Stromal cell of bone marrow (primary cell): ENCODE measurements at regions not wholly inside any gene's neighbourhood (a gene's known extent, or its start where the extent isn't known, plus 50 kb on each side); places are given as distances from the start of the nearest gene placed in this dataset.
A peak's percentile ranks its signal among the peaks of the same experiment; 100 is the strongest.

ENCODE experiments used
- DNase-seq: peaks from one replicate; pipeline ENCODE4 v3.0.0-alpha.2; 2012; ENCODE audit warnings: low read depth

DNA sequence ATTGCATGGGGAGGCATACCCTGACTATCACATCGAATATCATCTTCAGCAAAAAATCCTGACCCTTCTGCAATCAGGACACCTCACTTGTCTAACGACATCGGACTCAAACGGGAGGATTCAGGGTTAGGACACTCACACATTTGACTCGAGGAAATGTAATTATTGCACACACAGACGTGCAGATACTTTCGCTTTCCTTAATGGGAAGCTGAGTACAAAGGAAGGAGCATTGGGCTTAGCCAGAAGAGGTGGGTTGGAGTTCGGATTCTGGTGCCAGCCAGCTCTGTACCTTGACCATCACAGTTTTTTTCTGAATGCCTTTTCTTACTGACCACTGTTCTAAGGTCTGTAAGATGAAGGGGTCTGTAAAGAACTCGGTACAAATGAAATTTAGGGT is 260.4 kb downstream of the GALC start:
- DNase-seq, result no peak

- no peak for DNase-seq
These were observed 267.7 kb downstream of the GALC start for GRCh38 chr14:87725318-87725717.

DNA sequence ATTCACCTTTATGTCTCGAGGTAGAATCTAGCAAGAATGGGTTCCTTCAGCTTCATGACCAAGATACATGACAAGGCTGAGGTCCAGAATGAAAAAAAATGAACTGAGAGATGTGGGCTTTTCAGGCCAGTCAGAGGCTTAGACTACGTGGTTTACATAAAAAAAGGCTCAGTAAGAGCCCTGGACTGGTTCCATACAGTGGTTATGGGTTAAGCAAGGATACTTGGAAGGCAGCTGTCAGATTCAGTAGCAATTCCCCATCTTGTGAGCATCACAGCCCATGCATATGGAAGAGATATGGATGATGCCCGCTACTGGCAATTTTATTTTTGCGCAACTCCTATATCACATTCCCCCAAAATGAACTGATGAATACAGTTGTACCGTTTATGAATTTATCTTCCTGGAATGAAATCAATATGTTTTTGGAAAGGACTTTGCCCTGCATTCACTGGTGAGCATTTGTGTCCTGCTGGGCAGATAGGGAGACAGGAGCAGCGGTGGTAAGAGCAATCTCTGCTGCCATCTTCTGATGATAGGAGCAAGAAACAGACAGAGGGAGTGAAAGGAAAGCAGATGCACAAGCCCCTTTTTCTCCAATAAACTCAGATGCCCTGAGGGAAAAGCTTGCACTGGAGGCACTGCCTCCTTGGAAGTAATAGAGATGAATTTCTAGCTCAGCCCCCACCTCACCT is 280.4 kb downstream of the GALC start:
- peak; percentile 75 for DNase-seq

- peak; percentile 92 for DNase-seq
These were observed 287.5 kb downstream of the GALC start for GRCh38 chr14:87705439-87705896.

GRCh38 chr14:87698481-87698880 is 294.5 kb downstream of the GALC start:
- DNase-seq, result no peak

GRCh38 chr14:87696485-87696884 is 296.5 kb downstream of the GALC start:
- DNase-seq, result no peak

- DNase-seq, result no peak
These were observed 301.7 kb downstream of the GALC start for GRCh38 chr14:87691042-87691881.

DNA sequence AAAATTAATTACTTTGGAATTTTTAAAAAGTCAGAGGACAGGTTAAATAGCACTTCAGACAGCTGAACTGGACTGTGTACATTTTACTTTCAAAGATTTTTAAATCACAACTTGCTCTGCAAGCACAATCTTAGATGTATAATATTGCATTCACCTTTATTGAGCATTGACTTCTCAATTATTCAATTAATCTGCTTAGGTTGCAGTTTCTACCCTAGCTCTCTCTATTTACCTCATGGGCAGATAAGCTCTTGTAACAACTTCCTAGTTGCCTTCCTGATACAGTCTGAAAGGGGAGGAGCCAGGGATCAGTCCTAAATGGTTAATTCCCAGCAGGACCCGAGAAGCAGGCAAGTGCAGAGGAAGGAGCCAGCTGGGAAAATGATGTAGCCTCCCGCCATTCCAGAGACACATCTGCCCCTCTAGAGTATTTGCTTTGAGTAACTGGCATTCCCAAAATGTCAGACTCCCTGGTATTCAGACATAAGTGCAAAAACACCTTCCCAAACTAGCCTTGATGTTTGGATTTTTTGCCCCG is 302.8 kb downstream of the GALC start:
- no peak for DNase-seq

GRCh38 chr14:87688524-87688923 is 304.5 kb downstream of the GALC start:
- no peak for DNase-seq

DNA sequence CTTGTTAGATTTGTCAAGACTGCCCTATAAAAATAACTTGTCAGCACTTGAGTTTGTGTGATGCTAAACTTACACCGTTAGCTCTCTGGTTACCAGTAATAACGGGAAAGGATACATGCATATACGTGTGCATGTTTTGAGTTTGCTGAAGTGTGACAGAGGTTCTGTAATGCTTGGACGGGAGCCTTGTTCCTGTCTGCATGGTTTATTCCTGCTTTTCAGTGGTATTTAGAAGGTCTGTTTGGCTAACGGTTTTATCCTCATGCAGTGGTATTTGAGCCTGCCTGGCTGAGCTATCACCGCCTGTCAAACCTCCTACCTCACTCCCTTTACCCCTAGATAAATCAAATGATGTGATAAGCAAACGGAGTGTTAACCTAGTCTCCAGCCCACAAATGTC is 305.6 kb downstream of the GALC start:
- no peak for DNase-seq

DNA sequence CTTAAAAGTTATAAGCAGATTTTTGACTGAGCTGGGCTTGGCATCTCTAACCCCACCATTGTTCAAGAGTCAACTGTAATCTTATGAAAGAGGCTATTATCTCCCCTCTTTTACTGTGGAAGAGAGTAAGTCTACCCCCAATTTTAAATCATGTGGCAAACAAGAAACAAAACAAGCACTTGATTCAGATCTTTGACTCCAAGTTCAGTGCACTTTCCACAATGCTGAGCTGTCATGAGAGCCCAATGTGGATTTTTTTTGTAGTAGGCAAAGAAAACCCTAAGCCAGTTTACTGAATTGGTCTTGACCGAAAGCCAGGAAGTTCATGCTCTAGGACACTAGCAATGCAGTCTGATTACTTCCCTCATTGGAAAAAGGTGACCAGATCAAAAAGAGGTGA is 306.2 kb downstream of the GALC start:
- no peak for DNase-seq

DNA sequence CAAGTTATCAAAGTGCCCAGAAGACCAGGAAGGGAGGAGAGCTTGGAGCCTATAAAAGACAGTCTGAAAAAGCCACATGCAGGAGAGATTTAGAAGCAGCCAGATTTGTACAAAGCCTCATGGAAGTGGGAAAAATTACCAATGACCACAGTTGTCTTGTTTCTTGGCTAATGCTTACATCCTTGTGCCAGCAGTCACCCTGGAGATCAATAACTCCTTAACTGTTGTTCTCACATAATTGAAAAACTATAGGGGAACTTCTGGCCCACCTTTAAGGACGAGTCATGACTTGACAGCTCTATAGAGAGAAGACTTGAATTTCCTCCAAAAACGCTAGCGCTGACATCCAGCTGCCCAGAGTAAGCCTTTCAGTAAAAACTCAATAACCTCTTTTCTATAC is 313.1 kb downstream of the GALC start:
- DNase-seq, result no peak

DNA sequence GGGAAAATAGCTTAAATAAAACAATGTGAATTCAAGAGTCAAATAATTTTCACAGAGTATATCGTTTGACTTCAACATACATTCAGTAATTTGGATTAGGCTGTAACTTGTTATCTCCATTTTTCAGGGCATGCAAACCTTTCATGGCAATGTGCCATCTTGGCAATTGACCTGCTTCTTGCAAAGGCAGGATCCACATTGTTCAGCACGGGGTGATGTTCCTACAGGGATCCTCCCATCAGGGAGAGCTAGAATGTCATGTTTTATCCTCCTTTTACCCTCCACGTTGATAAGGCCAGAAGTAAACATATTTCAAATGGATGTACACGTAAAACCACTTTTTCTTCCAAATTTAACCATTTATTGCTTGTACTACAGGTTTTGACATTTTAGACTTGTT is 314.4 kb downstream of the GALC start:
- DNase-seq, result no peak

- DNase-seq, result no peak
These were observed 316.1 kb downstream of the GALC start for GRCh38 chr14:87676814-87677437.

GRCh38 chr14:87667659-87668058 is 325.3 kb downstream of the GALC start:
- no peak for DNase-seq

DNA sequence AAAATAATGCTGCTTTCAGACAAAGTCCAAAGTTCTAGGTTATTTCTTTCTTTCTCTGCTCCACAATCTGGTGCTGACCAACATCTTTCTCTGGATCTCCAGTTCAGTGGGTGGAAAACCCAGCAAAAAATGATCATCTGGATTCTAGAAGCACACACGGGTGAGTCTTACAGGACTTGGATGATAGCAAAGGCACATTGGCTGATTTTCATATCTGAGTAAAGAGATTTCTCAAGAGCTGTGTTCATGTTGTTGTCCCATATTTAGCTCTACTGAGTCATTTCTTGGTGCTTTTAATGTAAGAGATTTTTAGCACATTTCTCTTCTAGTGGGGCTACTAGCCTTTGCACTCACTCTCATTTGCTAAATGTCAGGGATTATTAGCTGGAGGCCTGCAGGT is 336.7 kb downstream of the GALC start:
- peak; percentile 44 for DNase-seq

DNA sequence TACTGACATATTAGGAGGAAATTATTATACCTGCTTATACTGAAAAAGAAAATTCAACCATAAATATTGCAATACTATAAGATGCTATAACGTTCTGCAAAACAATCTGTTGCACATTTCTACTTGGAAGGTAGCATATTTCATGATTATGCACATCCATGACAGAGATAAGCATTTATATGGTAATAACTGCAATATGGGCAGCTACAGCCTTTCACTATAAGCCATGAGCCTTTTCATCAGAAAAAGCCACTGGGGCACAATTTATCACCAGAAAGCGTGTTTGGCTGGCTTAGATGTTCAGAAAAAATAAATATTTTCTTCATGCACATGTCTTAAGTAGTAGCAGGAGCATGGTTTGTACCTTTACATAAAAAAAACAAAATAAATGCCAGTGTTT is 340.7 kb downstream of the GALC start:
- DNase-seq, result no peak

- DNase-seq, result no peak
These were observed 348.3 kb downstream of the GALC start for GRCh38 chr14:87644689-87645088.

DNA sequence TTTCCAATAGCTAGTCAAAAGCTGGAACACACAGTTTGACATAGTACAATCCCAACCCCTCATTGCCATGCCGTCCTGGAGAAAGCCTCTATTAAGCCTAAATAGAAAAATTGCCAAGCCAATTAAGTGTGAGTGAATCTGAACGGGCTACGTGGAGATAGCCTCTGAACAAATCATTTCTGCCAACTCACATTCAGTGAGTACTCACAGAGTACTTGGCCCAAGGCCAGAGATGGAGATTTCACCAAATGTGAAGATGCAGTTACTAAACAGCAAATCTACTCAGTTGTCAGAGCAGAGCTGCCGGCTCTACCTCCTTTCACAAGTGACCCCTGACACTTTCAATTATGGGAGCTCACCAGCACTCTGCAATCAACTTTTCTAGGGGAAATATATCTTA is 350.0 kb downstream of the GALC start:
- DNase-seq, result peak; percentile 38

GRCh38 chr14:87640553-87640952 is 352.4 kb downstream of the GALC start:
- no peak for DNase-seq

DNA sequence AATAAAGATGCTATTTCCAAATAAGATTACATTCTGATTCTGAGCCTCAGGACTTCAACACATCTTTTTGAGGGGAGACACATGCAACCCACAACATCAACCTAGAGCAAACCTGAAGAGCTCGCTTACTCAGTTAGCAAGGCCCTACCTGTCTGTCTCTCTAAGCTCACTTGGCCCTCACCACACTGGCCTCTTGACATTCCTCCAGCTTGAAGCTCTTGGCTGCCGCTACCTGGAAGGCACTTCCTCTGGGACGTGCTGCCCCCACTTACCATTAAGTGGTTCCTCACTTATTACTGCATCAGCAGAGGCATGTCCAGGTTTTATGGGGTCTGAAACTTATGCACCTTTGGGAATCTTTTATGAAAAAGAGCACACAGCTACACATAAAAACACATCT is 354.8 kb downstream of the GALC start:
- no peak for DNase-seq

DNA sequence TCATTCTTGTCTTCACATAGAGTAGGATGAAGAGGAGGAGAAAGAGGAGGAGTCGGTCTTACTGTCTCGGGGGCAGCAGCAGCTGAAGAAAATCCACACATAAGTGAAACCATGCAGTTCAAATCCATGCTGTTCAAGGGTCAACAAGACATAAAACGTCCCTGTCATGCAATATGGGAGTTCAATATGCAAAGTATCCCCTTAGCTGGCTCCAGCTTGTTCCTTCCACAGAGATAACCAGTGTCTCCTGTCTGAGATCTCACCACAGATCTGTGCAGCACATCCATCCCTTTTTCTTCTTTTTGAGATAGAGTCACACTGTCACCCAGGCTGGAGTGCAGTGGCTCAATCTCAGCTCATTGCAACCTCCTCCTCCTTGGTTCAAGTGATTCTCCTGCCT is 357.5 kb downstream of the GALC start:
- no peak for DNase-seq

GRCh38 chr14:87632796-87633195 is 360.2 kb downstream of the GALC start:
- DNase-seq, result peak; percentile 65
